ENCODE measurements at regions not wholly inside any gene's neighbourhood (a gene's known extent, or its start where the extent isn't known, plus 50 kb on each side); places are given as distances from the start of the nearest gene placed in this dataset.

- no peak for TF ChIP-seq RAD21 (IDR thresholded peaks at IDR 0.05; ENCODE audit: insufficient read depth, low read depth, low read length)
- no peak for TF ChIP-seq TCF7 (IDR thresholded peaks at IDR 0.05; ENCODE audit: borderline replicate concordance)
- TF ChIP-seq, protein P1, sequence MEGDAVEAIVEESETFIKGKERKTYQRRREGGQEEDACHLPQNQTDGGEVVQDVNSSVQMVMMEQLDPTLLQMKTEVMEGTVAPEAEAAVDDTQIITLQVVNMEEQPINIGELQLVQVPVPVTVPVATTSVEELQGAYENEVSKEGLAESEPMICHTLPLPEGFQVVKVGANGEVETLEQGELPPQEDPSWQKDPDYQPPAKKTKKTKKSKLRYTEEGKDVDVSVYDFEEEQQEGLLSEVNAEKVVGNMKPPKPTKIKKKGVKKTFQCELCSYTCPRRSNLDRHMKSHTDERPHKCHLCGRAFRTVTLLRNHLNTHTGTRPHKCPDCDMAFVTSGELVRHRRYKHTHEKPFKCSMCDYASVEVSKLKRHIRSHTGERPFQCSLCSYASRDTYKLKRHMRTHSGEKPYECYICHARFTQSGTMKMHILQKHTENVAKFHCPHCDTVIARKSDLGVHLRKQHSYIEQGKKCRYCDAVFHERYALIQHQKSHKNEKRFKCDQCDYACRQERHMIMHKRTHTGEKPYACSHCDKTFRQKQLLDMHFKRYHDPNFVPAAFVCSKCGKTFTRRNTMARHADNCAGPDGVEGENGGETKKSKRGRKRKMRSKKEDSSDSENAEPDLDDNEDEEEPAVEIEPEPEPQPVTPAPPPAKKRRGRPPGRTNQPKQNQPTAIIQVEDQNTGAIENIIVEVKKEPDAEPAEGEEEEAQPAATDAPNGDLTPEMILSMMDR (IDR thresholded peaks at IDR 0.05 in 2 of 3, conservative IDR thresholded peaks at IDR 0.05 in 1 of 3; ENCODE audit: control insufficient read depth in 2 of 3, extremely low read depth in 1 of 3, insufficient read depth in 1 of 3, low read depth in 3 of 3, low read length in 3 of 3) = no peak
- no peak for TF ChIP-seq PML (IDR thresholded peaks at IDR 0.05; ENCODE audit: low read length)
- TF ChIP-seq TAF1 (IDR thresholded peaks at IDR 0.05; ENCODE audit: borderline replicate concordance, low read depth, low read length) = no peak
- TF ChIP-seq, protein P2, sequence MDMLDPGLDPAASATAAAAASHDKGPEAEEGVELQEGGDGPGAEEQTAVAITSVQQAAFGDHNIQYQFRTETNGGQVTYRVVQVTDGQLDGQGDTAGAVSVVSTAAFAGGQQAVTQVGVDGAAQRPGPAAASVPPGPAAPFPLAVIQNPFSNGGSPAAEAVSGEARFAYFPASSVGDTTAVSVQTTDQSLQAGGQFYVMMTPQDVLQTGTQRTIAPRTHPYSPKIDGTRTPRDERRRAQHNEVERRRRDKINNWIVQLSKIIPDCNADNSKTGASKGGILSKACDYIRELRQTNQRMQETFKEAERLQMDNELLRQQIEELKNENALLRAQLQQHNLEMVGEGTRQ (IDR thresholded peaks at IDR 0.05; ENCODE audit: borderline replicate concordance, low read depth, low read length) = no peak
- TF ChIP-seq CEBPB (IDR thresholded peaks at IDR 0.05; ENCODE audit: borderline replicate concordance in 1 of 2, low read depth in 2 of 2, low read length in 2 of 2) = no peak
- TF ChIP-seq JUND (IDR thresholded peaks at IDR 0.05; ENCODE audit: low read depth, low read length) = no peak
Measured at GRCh38 chr2:35827086-35827485, 528.5 kb upstream of the CRIM1 start.

All from GM12878 (cell line).